ENCODE measurements at regions not wholly inside any gene's neighbourhood (a gene's known extent, or its start where the extent isn't known, plus 50 kb on each side); places are given as distances from the start of the nearest gene placed in this dataset.

GRCh38 chr18:72114801-72115594, 429.1 kb downstream of the CBLN2 start:
- ATAC-seq = no peak
- intact Hi-C loops (cut with DNase I, micrococcal nuclease) = no loop called here
- DNase-seq = no peak

- no peak for DNase-seq
- intact Hi-C loops (cut with DNase I, micrococcal nuclease) = no loop called here
- no peak for ATAC-seq
These were observed 436.3 kb downstream of the CBLN2 start for GRCh38 chr18:72107647-72108383.

- DNase-seq (no peak), ATAC-seq (no peak)
- intact Hi-C loops (cut with DNase I, micrococcal nuclease) = no loop called here
These were observed 439.3 kb downstream of the CBLN2 start for GRCh38 chr18:72104851-72105250.

GRCh38 chr18:72102412-72102811, 441.7 kb downstream of the CBLN2 start:
- ATAC-seq (no peak), DNase-seq (no peak)
- intact Hi-C loops (cut with DNase I, micrococcal nuclease) = no loop called here

- no peak for DNase-seq
- no peak for ATAC-seq
These were observed 443.6 kb downstream of the CBLN2 start for GRCh38 chr18:72100465-72101004.

GRCh38 chr18:72091369-72091768, 452.8 kb downstream of the CBLN2 start:
- intact Hi-C loops (cut with DNase I, micrococcal nuclease) = no loop called here
- ATAC-seq = no peak
- no peak for DNase-seq

More at GRCh38 chr18:72100465-72101004, 443.6 kb downstream of the CBLN2 start:
- intact Hi-C loops (cut with DNase I, micrococcal nuclease) = no loop called here

- ATAC-seq (no peak), DNase-seq (no peak)
- intact Hi-C loops (cut with DNase I, micrococcal nuclease) = no loop called here
These were observed 454.7 kb downstream of the CBLN2 start for GRCh38 chr18:72089432-72089831.

GRCh38 chr18:72086421-72086820, 457.7 kb downstream of the CBLN2 start:
- ATAC-seq (no peak), DNase-seq (no peak)
- intact Hi-C loops (cut with DNase I, micrococcal nuclease) = no loop called here

- DNase-seq (no peak), ATAC-seq (no peak)
- intact Hi-C loops (cut with DNase I, micrococcal nuclease) = no loop called here
These were observed 469.1 kb downstream of the CBLN2 start for GRCh38 chr18:72075040-72075439.

- DNase-seq = no peak
- ATAC-seq = no peak
These were observed 481.1 kb downstream of the CBLN2 start for GRCh38 chr18:72063001-72063400.

GRCh38 chr18:72058851-72059250, 485.3 kb downstream of the CBLN2 start:
- intact Hi-C loops (cut with DNase I, micrococcal nuclease) = no loop called here
- DNase-seq (no peak), ATAC-seq (no peak)

More at GRCh38 chr18:72063001-72063400, 481.1 kb downstream of the CBLN2 start:
- intact Hi-C loops (cut with DNase I, micrococcal nuclease) = loop anchor here in 1 of 2 donors (10.0 kb wide), 1 partner anchor 58 kb away; no protein-coding TSS in a partner anchor

- no peak for ATAC-seq
- no peak for DNase-seq
- intact Hi-C loops (cut with DNase I, micrococcal nuclease) = no loop called here
These were observed 488.0 kb downstream of the CBLN2 start for GRCh38 chr18:72056171-72056570.

GRCh38 chr18:72041313-72042032, 502.7 kb downstream of the CBLN2 start:
- ATAC-seq (no peak), DNase-seq (no peak)
- intact Hi-C loops (cut with DNase I, micrococcal nuclease) = no loop called here

GRCh38 chr18:72013427-72013850, 530.7 kb downstream of the CBLN2 start:
- DNase-seq = no peak
- no peak for ATAC-seq
- intact Hi-C loops (cut with DNase I, micrococcal nuclease) = no loop called here

- no peak for ATAC-seq
- intact Hi-C loops (cut with DNase I, micrococcal nuclease) = no loop called here
- DNase-seq = no peak
These were observed 545.5 kb downstream of the CBLN2 start for GRCh38 chr18:71998547-71999097.

- DNase-seq (no peak), ATAC-seq (no peak)
- intact Hi-C loops (cut with DNase I, micrococcal nuclease) = no loop called here
These were observed 548.2 kb downstream of the CBLN2 start for GRCh38 chr18:71995904-71996465.

GRCh38 chr18:71994273-71994672, 549.9 kb downstream of the CBLN2 start:
- ATAC-seq = no peak
- no peak for DNase-seq
- intact Hi-C loops (cut with DNase I, micrococcal nuclease) = no loop called here

GRCh38 chr18:71989616-71990015, 554.5 kb downstream of the CBLN2 start:
- intact Hi-C loops (cut with DNase I, micrococcal nuclease) = no loop called here
- no peak for DNase-seq
- ATAC-seq = no peak
